ENCODE measurements at regions not wholly inside any gene's neighbourhood (a gene's known extent, or its start where the extent isn't known, plus 50 kb on each side); places are given as distances from the start of the nearest gene placed in this dataset.
A peak's percentile ranks its signal among the peaks of the same experiment; 100 is the strongest.

DNA sequence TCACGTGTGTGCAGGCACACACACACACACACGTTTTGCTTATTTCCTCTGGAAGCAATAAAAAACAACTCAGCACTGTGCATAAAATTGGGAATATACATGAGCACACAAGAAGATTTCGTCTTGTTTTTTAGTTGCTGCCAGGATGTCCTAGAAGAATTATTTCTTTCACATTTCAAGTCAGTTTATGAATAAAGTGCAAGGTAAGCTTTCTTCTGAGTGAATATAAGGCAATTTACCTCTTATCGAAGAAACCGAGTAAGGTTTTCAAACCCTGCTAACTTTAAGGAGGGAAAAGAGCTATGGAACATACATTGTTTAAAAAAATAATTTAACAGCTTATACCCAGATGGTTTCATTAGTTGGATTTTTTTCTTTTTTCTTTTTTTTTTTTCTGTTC, 855.4 kb upstream of the NR2F2 start:
- no peak for DNase-seq

DNA sequence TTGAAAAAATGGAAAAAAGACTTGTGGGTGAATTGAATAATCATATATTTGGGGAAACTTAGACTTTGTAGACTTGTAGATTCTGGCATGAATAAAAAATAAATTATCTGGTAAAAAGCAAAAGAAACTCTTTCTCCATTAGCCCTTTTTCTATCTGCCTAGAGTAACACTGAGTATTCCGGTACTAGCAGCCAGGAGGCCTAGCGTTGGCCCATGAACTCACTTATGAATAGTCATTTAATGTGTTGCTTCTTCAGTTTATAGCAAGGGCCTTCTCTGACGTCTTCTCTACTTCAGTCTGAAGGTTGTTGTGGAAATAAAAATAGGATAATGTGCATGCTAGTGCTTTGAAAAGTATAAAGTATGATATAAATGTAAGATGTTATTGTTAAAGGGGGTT, 851.2 kb upstream of the NR2F2 start:
- DNase-seq = no peak

DNA sequence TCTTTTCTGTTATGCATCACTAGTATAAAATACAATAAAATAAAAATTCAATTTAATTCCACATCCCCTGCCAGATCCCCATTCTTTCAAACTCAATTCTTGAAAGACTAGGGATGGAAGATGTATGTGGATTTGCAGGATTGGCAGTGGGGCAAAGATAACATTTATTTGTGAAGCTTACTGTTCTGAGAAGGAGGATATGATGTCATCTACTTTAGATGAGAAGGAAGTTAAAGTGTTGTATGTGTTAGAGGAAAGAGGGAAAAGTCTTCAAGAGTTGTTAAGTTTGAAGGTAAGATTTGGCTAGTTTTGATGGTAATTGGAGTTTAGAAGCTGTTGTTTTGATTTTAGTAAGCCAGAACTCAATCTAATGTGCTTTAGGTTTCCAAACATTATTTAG, 845.1 kb upstream of the NR2F2 start:
- no peak for DNase-seq

DNA sequence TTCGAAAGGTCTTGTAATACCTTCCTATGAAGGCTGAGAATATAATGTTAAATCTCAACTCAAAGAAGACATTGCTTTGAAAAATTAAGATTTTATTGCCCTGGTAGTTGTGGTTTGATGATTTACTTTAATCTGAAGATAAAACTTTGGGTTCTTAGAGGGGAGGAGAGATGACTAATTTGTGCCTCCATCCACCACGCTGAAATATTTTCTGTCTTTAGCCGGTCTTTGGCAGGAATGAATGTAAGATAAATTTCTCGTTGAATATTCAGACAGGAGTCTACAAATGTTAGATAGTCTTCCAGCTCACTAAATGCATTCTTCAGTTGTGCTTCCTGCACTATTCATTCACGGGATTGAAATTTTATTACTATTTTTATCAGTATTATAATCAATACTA, 844.3 kb upstream of the NR2F2 start:
- DNase-seq = no peak

DNA sequence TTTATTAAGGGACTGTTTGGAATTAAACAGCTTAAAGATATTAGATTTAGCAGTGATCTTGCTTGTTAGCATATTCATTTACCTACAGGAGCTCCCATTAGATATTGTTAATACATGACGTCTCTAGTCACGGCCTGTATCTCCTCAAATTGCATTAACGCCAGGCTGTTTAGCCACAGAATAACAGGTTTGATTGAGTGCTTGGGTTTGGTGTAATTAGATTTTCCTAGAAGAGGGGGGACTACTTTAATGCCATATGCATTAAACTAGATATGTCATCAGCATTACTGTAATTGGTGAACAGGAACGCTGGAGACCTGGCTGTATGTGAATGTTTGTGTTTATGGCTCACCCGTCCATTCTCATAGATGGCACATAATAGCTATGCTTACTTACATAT, 841.4 kb upstream of the NR2F2 start:
- no peak for DNase-seq

DNA sequence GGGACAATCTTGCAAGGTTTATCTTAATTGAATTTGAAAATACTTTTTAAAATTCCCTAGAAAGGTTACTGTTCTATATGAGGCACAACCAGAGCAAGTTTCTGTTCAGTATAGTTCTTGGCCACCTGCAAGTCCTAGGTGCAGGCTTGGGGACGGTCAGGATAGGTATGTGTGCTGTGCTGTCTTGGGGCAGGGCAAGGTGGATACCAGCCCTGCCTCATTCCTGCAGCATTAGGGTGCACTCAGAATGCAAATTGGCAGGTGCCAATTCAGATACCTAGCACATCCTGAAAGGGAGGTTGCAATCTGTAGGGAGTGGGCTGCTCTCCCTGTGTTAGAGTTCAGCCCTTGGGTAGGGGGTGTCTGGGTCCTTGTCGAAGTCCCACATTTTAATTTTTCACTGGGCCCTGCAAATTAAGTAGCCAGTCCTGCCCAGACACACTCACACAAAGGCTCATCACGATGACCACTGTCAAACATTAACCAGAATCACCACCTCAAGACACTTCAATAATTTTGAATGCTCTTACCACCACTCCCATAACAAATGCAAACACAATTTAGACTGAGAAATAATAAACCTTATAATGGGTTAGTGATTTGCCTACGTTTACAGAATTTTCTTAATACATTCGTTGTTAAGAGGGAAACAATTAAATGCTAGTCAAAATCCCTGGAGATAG, 838.0 kb upstream of the NR2F2 start:
- no peak for DNase-seq

DNA sequence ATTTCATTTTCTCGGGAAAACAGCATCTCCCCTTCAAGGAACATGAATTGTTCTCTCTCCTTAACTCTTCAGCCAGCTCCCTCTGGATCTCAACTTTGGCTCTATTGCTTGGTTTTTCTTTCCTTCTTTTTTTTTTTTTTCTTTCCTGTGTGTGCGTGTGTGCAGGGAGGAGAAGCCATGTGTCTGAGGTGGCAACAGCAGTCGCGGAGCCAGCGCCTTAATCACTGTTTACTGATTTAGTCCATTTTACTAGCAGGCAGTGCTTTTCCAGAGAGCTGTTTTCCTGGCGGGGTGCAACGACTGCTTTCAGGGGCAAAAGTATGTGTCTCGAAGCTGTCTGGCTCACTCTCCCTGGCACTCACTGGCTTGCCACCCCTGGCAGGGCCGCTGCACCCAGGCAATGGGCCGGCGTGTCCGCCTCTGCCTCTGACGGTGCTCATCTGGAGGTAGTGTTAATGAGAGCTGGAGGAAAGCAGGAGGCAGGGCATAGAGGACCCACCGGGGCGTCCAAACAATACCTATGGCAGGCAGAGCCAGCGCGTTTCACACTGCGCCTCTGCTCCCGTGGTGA, 835.4 kb upstream of the NR2F2 start:
- peak; percentile 8 for DNase-seq

DNA sequence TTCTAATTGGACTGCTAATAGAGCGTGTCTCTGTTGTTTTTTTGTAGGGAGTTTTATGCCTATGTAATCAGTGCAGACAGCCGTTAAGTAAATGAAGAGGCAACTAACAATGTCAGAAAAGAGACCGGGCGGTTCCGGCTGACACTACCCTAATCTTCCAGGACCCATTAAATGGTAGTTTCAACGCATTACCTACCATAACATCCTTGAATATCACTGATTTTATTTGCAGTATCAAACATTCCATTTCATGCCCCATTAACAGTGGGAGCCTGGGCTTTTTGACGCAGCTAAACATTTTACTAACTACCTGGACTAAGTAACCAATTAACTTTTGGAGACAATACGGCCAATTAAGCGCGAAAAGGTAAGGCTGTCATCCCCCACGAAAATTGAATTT, 832.9 kb upstream of the NR2F2 start:
- no peak for DNase-seq

DNA sequence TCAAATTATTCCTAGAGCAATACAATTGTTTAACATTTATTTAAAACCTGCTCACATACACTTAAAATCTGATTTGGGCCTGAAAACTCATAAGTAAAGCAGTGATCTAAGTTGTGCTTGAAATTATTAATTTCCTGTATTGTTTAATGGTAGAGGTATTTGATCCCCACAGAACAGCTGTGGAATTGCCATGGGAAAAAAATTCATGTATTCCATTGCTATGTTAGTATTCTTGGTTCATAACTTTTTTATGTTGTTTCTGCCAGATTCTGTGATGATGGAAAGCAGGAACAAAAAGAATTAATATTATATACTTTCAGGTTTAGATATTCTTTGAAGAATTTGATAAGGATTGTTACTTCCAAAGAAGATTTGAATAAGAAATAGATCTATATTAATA, 831.5 kb upstream of the NR2F2 start:
- DNase-seq = no peak

DNA sequence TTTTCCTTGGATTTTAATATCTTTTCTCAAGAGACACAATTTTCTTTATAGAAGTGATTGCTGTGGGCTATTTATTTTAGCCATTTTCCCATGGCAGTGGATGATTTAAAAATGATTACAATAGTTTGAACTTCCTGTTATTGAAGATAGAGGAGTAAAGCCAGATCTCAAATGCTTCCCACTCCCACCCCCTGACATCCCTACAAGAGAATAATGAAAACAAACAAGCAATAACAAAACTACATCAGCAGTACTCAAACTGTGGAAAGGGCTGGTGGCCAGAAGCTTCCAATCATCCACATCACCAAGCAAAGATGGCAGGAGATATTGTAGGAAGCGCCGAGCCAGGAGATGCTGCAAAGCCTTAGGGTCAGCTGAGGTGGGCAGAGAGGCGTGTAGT, 831.1 kb upstream of the NR2F2 start:
- DNase-seq = no peak

DNA sequence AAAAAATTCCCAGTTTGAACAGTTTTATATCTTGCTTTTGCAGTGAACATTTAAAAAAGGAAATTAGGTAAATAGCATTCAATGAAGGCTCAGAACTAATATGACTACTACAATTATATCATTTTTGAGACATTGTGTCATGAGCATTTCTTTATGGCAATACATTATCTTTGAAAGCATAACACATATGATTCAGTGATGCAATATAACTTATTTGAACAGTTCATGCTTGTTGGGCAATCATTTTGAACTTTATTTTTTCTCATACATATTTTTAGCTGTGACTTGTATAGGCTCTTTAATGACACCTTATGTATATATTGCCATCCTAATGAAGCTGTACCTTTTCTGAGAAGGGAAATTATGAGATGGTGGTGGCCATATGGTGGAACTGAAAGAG, 828.6 kb upstream of the NR2F2 start:
- no peak for DNase-seq

DNA sequence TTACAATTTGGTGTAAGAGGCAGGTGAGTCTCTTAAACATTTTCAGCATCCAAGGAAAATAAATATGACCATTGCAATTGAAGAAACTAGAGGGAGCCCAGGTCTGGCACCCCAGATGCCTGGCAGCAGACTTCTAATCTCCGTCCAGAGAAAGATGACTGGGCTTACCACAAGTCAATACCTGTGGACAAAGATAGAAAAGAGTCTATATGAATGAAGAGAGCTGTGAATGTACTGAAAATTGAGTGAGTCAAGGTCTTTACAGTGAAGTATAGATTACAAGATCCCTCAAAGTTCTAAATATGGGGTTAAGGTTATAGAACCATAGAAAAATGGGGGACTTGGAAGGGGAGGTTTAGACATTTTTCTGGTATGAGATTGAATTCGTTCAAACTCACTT, 827.4 kb upstream of the NR2F2 start:
- no peak for DNase-seq

DNA sequence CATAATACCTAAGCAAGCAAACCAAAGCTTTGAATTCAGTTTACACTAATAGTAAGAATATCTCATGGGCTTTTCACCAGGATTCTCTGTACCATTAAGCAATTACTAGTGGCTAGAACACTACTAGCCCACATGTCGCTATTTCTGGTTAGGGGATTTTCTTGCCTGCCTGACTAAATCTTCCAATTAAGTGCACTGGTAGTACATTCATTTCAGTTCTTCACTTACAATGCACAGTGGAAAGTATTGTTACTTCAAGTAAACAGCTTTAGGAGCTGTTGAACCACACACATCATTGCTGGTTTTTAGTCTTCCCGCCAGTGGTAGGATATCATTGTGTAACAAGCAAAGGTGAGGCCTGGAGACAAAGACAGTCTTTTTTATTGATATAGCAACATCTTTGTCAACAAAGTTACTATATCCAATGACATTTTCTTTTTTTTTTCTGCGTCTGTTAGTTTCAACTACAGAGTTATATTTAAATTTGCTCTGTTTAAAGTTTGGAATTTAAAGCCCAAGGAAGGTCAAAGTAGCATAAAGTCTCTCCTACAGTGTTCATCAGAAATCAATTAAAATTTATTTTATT, 826.8 kb upstream of the NR2F2 start:
- DNase-seq = no peak

DNA sequence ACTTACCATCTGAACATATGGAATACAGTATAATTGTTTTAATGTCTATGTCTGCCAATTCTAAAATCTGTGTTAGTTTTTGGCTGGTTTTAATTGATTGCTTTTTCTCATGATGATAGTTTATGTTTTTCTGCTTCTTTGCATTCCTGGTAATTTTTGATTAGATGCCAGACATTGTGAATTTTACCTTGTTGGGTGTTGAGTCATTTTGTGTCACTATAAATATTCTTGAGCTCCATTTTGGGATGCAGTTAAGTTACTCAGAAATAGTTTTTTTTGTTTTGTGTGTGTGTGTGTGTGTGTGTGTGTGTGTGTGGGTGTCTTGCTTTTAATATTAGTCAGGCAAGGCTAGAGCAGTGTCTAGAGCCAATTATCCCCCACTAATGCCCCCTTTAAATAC, 818.8 kb upstream of the NR2F2 start:
- DNase-seq = no peak

DNA sequence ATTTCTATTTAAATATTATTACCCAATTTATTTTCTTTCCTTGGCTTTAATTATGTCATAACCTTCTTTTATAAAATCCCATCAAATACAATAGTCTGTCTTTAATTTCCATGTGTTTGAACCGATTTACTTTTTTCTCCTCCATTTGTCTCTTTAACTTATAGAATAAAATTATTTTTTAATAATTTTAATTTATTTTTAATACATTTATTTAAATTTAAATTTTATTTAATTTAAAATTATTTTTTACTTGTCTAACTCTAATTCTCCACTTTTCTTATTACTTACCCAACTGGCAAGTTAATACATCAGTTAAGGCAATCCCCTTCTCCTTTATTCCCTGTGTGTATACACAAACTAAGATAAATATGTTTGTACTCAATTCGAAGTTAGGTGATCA, 817.6 kb upstream of the NR2F2 start:
- no peak for DNase-seq

DNA sequence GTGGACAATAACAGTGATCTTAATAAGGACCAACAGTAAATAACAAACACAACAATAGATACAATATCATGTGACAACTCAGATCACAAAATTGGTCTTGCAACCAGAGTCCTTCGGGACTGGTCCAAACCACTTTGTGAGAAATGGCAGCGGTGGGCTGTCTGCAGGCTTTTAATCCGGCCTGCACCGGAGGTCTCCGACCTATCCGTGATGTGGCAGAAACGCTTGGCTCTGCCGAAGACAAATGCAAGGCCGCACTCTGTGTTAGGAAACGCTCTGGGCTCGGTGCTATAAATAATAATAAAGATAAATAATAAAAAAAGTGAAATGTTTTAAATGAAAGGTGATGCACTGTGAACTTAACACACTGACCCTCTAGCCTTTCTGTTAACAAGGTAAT, 810.6 kb upstream of the NR2F2 start:
- DNase-seq = no peak

DNA sequence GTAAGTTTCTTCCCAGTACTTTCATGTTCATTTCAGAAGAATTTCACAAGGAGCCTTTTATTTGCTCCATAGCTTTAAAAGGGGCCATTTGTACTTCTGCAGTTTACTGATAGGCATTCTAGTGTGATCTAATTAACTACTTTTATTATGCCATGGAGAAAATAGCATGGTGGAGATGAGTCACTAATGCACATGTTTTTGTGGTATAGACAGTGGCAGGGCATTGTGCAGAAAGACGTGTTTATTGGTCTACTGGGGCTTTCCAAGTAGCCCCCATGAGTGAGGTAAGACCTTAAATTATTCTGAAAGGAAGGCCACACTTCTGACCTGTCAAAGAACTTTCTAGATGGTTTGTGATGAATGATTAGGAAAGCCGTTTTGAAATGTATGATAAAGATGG, 810.0 kb upstream of the NR2F2 start:
- DNase-seq = no peak

DNA sequence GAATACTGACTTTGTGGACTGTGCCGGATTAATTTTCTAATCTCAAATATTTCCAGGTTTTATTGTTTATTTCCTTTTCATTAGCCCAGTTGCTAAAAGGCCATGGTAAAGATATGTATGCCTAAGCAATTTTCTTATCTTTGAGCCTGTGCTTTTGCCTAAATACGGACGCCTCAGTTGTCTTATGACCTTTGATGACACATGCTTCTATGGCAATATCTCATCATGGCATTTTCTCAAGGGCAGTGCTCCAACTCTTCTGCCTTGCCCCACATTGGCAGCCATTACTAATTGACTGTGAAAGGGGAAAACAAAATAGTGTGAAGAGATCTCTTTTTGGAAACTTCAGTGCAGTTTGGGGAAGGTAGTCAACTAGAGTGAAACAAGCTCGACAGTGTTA, 809.6 kb upstream of the NR2F2 start:
- DNase-seq = no peak

DNA sequence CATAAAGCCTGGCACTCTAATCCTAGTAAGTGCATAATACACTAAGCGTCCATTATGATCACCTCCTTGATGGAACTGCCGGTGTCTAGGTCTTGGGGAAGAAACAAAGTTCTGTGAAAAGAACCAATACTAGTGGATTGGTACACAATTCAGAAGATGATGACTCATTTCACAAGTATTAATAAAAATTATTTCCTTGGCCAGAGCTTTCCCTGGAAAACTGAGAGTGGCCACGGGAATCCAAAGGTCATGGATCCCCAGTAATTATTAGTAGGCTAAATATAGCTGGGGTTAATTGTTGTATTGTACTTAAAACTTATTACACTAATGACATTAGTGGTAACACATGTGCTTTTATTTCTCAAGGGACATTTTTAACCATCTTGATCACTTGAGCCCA, 808.0 kb upstream of the NR2F2 start:
- DNase-seq = no peak

DNA sequence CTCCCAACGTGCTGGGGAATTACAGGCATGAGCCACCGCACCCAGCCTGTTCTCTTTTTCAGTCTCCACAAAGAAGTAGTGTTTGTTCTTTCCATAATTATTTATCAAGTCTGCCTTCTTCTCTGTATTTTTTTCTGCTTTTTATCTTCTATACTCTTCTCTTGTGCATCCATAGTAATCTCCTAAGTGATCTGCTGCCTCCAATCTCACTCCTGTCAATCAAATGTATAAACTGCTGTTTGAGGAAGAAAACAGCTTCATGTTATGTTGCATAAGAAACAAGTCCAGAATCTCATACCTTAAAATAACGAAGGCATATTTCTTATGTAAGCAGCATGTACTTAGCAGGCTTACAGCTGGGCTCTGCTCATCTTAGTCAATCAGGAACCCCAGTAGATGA, 801.6 kb upstream of the NR2F2 start:
- no peak for DNase-seq

DNA sequence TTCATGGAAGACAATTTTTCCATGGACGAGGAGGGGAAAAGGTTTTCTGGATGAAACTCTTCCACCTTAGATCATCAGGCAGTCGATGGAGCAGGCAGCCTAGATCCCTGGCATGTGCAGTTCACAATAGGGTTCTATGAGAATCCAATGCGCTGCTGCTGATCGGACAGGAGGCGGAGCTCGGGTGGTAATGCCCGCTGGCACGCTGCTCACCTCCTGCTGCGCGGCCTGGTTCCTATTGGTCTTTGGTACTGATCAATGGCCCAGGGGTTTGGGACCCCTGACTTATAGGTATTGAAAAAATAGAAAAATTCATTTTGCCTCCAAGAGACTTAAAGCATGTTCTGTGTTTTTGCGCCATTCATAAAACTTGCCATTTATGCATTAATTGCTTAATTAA, 793.9 kb upstream of the NR2F2 start:
- DNase-seq = no peak

DNA sequence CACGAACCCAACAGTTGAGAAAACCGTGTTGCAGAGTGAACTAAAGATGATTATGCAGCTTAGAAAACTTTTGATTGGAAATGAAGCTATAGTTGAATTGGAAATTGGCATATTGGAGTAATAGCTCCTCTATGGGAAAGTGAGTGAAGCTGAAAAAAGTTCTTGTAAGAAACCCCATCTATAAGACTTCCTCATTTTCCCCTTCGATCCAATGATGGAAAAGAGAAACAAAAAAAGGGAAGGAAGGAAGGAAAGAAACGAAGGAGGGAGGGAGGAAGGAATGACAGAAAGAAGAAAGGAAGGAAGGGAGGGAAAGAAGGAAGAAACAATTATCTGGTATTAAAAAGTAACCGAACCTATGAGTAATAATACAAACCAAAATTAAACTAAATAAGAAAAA, 791.8 kb upstream of the NR2F2 start:
- DNase-seq = no peak

DNA sequence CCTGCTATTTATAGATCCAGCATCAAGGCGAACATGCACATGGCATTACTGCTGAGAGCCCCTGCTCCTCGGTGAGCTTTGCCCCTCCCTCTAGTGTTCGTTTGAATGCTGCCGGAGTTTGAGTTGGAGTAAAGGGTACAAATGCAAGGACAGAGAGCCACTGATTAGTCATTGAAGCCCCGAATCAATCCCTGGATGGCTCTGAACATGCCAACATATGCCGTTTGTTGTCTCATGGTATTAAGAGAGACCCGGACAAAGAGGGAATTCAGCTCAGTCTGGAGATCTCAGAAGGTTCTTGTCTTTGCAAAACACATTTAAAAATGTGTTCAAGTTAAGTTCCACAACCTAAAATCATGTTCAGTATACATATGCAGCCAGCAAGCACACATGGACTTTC, 789.2 kb upstream of the NR2F2 start:
- no peak for DNase-seq

DNA sequence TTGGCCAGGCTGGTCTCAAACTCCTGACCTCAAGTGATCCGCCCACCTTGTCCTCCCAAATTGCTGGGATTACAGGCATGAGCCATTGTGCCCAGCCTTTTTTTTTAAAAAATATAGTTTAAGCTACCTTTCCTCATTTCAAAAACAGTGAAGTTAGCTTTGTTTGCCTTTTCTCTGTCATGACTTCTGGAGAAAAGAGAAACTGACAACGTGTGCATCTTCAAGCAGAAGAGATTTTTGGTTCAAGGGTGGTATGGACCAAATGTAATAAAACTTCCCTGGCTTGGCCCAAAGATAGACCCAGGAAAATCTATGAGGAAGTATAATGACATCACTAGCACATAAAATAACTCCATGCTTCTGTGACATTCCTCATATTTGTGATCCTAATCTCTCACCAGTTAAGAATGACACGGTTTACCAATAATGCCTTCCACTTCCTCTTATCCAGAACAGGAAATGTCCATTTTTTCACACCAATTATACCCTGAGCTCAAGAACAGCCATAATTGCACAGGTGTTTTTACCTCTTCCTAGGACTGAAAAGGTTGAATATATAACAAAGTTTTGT, 781.2 kb upstream of the NR2F2 start:
- DNase-seq = no peak

DNA sequence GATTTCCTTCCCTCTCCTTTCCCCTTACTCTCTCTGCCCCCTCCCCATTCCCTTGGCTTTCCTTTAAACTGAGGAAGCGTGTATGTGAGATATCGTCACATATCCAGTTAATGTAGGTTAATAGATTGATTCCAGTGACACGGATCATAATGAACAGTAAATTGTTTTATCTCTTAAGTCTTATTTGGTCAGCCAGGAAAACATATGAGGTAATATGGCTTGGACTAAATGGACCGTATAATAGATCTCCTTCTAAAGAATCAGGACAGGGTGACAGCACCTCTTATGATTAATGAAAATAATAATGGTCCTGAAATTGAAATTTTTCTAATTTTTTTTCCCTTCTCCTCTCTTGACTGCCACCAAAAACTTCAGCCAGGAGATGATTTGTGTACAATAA, 779.8 kb upstream of the NR2F2 start:
- DNase-seq = no peak

All from NCI-H2081 treated with DMSO at 0.1 percent for 48 hours (cell line).